Uterus (tissue), 3 donors: ENCODE measurements at regions not wholly inside any gene's neighbourhood (a gene's known extent, or its start where the extent isn't known, plus 50 kb on each side); places are given as distances from the start of the nearest gene placed in this dataset.

Experiments used
- DNase-seq, 2 donors: peaks; one replicate each; pipeline ENCODE4 v3.0.0-alpha.2; 2019 to 2020
- H3K27ac ChIP-seq, 2 donors: fragments of 200-600 bp; sonication (generic); 1 replicate in 1 of 2; 2 replicates in 1 of 2; pipeline ENCODE4 v1.5.1; 2016 to 2018
- H3K27me3 ChIP-seq, 2 donors: fragments of 200-600 bp; sonication (generic); one replicate each; pipeline ENCODE4 v1.5.1; 2018 to 2019; ENCODE audit warnings: control low read depth in 1 of 2
- H3K36me3 ChIP-seq, 2 donors: fragments of 200-600 bp; sonication (generic); one replicate each; pipeline ENCODE4 v1.5.1; 2019; ENCODE audit warnings: control low read depth in 1 of 2
- H3K4me1 ChIP-seq, 2 donors: fragments of 200-600 bp; sonication (generic); one replicate each; pipeline ENCODE4 v1.5.1; 2018 to 2019; ENCODE audit warnings: control low read depth in 1 of 2
- H3K4me3 ChIP-seq, 2 donors: fragments of 200-600 bp; sonication (generic); 1 replicate in 1 of 2; 2 replicates in 1 of 2; pipeline ENCODE4 v1.5.1; 2018 to 2019; ENCODE audit warnings: mild to moderate bottlenecking in 1 of 2
- H3K9me3 ChIP-seq, 2 donors: fragments of 200-600 bp; sonication (generic); one replicate each; pipeline ENCODE4 v1.5.1; 2019; ENCODE audit warnings: control low read depth in 1 of 2
- POLR2A ChIP-seq, 2 donors: fragments of 450-650 bp; IDR thresholded peaks; one replicate each; pipeline ENCODE4 v1.6.1; 2016; ENCODE audit warnings: antibody characterized with exemption in 2 of 2, mild to moderate bottlenecking in 1 of 2, moderate library complexity in 1 of 2
- intact Hi-C: fragments of 100-400 bp; cut with DNase I; formaldehyde crosslinking; loops from one replicate; pipeline ENCODE4 v1.15.1; 2023; ENCODE audit warnings: low total_unique reads
- TF ChIP-seq, protein P1 (sequence below), 4 experiments: fragments of 200-600 bp in 2 of 4; fragments of 450-650 bp in 2 of 4; sonication (generic) in 2 of 4; IDR thresholded peaks; one replicate each; pipeline ENCODE4 v1.5.1; 2016 to 2019; ENCODE audit warnings: antibody characterized with exemption in 4 of 4, mild to moderate bottlenecking in 2 of 4, moderate library complexity in 1 of 4
- donor health status: DM: yes; HTN: yes; CAD: no.

DNA sequence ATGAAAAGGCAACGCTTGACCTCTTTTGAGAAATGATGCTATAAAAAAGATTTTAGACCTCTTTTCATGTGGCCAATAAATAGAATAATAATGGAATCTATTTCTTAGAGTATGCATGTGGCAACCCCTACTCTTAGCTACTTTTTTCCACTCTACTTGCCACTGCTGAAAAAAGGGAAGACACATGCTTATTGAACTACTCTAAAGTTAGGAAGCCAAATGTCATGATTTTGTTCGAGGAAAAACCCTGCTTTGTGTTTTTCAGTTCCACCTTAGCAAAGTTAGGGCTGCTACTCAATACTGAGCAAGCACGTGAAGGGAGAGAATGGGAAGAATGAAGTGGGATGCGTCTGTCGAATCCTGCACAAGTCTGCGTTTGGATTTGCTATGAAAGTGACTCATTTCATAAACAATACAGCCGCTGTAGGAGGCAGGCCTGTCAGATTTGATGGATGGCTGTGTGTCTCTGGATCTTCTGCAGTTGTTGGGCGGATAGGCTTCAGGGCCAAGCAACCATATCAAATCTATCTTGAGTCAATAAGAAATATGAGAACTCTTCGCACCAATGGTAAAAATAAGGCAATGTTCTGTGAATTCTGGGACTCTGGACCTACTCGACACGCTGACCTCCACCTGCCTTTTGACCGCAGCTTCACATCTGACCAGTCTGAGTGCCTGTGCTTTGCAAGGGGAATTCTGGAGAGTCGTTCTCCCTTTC lies 333.6 kb downstream of the PIK3R1 start:
- Histone ChIP-seq H3K27me3 (no peaks in the 10 kb centered on the region), H3K9me3 (no peaks in the 10 kb centered on the region), H3K27ac (peak overlapping the region; percentile 80 to 85), H3K4me3 (no peak overlapping the region), H3K4me1 (no peaks in the 10 kb centered on the region), H3K36me3 (no peaks in the 10 kb centered on the region)
- intact Hi-C loops = no loop called here
- peak; percentile 66 to 78 for DNase-seq
- TF ChIP-seq, protein P1, sequence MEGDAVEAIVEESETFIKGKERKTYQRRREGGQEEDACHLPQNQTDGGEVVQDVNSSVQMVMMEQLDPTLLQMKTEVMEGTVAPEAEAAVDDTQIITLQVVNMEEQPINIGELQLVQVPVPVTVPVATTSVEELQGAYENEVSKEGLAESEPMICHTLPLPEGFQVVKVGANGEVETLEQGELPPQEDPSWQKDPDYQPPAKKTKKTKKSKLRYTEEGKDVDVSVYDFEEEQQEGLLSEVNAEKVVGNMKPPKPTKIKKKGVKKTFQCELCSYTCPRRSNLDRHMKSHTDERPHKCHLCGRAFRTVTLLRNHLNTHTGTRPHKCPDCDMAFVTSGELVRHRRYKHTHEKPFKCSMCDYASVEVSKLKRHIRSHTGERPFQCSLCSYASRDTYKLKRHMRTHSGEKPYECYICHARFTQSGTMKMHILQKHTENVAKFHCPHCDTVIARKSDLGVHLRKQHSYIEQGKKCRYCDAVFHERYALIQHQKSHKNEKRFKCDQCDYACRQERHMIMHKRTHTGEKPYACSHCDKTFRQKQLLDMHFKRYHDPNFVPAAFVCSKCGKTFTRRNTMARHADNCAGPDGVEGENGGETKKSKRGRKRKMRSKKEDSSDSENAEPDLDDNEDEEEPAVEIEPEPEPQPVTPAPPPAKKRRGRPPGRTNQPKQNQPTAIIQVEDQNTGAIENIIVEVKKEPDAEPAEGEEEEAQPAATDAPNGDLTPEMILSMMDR (IDR thresholded peaks at IDR 0.05) = no peak
- TF ChIP-seq POLR2A (IDR thresholded peaks at IDR 0.05) = no peak

DNA sequence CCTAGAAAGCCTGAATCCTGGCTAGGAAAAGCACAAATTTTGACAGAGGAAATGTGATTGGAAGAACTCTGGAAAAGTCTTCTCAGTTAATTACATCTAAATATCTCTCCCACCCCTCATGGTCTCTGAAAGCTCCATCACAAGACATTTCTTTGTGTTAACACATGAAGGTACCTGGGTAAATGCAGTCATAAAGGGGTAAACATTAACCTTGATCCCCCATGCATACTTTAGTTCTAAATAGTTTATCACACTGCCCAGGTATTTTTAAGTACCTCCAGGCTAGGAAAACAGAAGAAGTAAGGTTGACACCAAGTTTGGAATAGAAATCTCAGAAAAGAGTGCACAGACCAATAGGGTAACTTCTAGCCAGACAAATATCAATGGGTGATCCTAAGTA lies 334.5 kb downstream of the PIK3R1 start:
- intact Hi-C loops = no loop called here
- Histone ChIP-seq H3K9me3 (no peaks in the 10 kb centered on the region), H3K27ac (peak overlapping the region; percentile 80 to 85), H3K4me1 (no peaks in the 10 kb centered on the region), H3K27me3 (no peaks in the 10 kb centered on the region), H3K4me3 (no peak overlapping the region), H3K36me3 (no peaks in the 10 kb centered on the region)
- DNase-seq = no peak
- no peak for TF ChIP-seq POLR2A (IDR thresholded peaks at IDR 0.05)
- TF ChIP-seq, protein P1 (IDR thresholded peaks at IDR 0.05) = no peak

DNA sequence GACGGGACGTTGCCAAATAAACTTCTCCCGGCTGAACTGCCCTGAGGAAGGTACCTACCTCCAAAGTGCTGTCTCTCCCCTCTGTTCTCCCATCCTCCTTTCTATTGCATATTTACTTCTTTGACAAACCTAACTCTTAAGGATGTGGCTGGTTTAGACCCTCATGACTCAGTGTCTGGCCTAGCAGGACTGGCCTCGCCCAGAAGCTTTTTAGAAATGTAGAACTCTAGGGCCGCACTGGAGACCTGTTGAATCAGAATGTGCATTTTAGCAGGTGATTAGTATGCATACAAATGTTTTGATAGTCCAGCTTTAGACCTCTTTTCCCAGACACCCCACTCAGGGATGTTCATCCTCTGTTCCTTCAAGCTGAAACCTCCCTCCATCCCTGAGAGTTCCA lies 335.9 kb downstream of the PIK3R1 start:
- no peak for DNase-seq
- Histone ChIP-seq H3K27me3 (no peaks in the 10 kb centered on the region), H3K27ac (peak overlapping the region; percentile 80 to 85), H3K9me3 (no peaks in the 10 kb centered on the region), H3K4me3 (no peak overlapping the region), H3K36me3 (no peaks in the 10 kb centered on the region), H3K4me1 (no peaks in the 10 kb centered on the region)
- intact Hi-C loops = no loop called here
- no peak for TF ChIP-seq POLR2A (IDR thresholded peaks at IDR 0.05)
- TF ChIP-seq, protein P1 (IDR thresholded peaks at IDR 0.05) = no peak

DNA sequence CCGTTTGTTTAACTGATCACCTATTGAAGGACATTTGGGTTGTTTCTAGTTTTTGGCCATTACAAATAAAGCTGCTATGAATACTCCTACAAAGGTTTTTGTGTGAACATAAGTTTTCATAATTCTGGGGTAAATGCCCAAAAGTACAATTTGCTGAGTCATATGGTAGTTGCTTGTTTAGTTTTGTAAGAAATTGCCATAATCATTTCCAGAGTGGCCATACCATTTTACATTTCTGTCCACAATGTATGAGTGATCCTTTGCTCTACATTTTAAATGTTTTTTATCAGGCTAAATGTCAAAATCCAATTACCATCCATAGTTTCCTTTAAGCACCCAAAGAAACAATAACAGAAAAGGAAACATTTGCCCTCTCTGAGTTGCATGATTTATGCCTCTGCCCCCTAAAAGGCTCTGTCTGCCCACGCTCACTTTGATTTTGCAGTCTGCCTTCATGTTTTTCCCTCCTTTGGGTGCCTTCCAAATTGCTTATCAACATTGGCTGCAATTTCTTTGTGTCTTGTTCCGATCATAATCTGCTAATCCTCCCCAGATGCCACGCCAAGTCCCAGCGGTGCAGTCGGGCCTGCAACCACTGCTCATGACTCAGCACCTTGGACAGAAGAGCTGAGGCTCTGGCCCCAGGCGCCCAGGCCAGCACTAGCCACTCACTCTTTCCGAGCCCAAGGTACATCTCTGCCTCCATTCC lies 339.2 kb downstream of the PIK3R1 start:
- DNase-seq = peak; percentile 79 to 86
- H3K27me3 ChIP-seq = no peaks in the 10 kb centered on the region
- TF ChIP-seq, protein P1 (IDR thresholded peaks at IDR 0.05) = no peak
- no peak for TF ChIP-seq POLR2A (IDR thresholded peaks at IDR 0.05)
- H3K4me1 ChIP-seq = peaks cover 0 to 5% of the 10 kb centered on the region in 2 donors
- H3K27ac ChIP-seq = peak overlapping the region; percentile 60 to 85
- H3K4me3 ChIP-seq = no peak overlapping the region
- intact Hi-C loops = no loop called here
- H3K36me3 ChIP-seq = no peaks in the 10 kb centered on the region
- peaks cover 0 to 4% of the 10 kb centered on the region in 2 donors for H3K9me3 ChIP-seq
